ENCODE measurements at regions not wholly inside any gene's neighbourhood (a gene's known extent, or its start where the extent isn't known, plus 50 kb on each side); places are given as distances from the start of the nearest gene placed in this dataset.
A peak's percentile ranks its signal among the peaks of the same experiment; 100 is the strongest.

GRCh38 chr5:68431601-68432337 lies 216.2 kb downstream of the PIK3R1 start:
- no peak overlapping the region for H3K4me3 ChIP-seq (replicated peaks; ENCODE audit: low read depth, low read length)
- TF ChIP-seq, protein P1, sequence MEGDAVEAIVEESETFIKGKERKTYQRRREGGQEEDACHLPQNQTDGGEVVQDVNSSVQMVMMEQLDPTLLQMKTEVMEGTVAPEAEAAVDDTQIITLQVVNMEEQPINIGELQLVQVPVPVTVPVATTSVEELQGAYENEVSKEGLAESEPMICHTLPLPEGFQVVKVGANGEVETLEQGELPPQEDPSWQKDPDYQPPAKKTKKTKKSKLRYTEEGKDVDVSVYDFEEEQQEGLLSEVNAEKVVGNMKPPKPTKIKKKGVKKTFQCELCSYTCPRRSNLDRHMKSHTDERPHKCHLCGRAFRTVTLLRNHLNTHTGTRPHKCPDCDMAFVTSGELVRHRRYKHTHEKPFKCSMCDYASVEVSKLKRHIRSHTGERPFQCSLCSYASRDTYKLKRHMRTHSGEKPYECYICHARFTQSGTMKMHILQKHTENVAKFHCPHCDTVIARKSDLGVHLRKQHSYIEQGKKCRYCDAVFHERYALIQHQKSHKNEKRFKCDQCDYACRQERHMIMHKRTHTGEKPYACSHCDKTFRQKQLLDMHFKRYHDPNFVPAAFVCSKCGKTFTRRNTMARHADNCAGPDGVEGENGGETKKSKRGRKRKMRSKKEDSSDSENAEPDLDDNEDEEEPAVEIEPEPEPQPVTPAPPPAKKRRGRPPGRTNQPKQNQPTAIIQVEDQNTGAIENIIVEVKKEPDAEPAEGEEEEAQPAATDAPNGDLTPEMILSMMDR (IDR thresholded peaks at IDR 0.05; ENCODE audit: low read depth, low read length, missing control alignments) = no peak
- DNase-seq (ENCODE audit: extremely low read depth, low read depth) = no peak

GRCh38 chr5:68432682-68433081 lies 217.1 kb downstream of the PIK3R1 start:
- TF ChIP-seq, protein P1 (IDR thresholded peaks at IDR 0.05; ENCODE audit: low read depth, low read length, missing control alignments) = no peak
- no peak for DNase-seq (ENCODE audit: extremely low read depth, low read depth)
- no peak overlapping the region for H3K4me3 ChIP-seq (replicated peaks; ENCODE audit: low read depth, low read length)

- no peak for DNase-seq (ENCODE audit: extremely low read depth, low read depth)
- TF ChIP-seq, protein P1 (IDR thresholded peaks at IDR 0.05; ENCODE audit: low read depth, low read length, missing control alignments) = no peak
- no peak overlapping the region for H3K4me3 ChIP-seq (replicated peaks; ENCODE audit: low read depth, low read length)
Measured at GRCh38 chr5:68433526-68433922, 218.0 kb downstream of the PIK3R1 start.

- no peak overlapping the region for H3K4me3 ChIP-seq (replicated peaks; ENCODE audit: low read depth, low read length)
- TF ChIP-seq, protein P1 (IDR thresholded peaks at IDR 0.05; ENCODE audit: low read depth, low read length, missing control alignments) = no peak
- DNase-seq (ENCODE audit: extremely low read depth, low read depth) = peak; percentile 88
Measured at GRCh38 chr5:68433923-68434879, 218.6 kb downstream of the PIK3R1 start.

GRCh38 chr5:68435611-68436010 lies 220.1 kb downstream of the PIK3R1 start:
- DNase-seq (ENCODE audit: extremely low read depth, low read depth) = no peak
- TF ChIP-seq, protein P1 (IDR thresholded peaks at IDR 0.05; ENCODE audit: low read depth, low read length, missing control alignments) = no peak
- H3K4me3 ChIP-seq (replicated peaks; ENCODE audit: low read depth, low read length) = no peak overlapping the region

DNA sequence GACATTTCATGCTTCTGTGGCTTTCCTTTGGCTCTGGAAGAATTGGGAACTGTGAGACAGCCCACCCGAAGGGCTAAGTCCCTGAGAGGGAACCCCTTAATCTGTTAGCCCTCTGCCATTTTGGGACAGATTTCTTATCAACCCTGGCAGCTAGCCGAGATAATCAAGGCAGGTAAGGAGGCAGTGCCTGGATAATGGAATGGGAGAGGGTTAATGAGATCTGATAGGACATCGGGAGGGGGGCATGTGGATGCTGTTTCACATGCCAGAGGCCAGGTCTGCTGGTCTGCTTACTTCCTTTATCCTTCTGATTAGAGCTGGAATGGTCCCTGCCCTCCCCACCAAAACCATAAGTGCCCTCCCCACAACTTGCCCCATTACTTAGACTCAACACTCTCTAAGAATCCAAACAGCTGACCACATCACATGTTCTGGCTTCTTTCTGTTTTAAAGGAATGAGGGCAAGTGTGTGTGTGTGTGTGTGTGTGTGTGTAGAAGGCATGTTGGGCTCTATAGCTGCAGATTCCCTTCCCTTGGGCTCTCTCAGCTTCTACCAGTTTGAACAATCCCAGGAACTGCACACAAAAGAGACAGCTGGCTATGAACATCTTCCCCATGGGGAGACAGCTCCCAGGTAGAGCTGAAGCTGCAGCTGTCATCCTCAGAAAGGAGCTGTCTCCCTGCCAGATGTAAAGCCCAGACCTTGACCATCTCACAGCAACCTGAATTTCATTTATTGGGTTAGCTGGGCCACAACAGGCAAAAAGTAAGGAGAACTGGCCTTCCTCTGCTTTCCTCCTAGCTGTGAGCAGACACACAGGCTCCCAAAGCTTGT lies 221.3 kb downstream of the PIK3R1 start:
- H3K4me3 ChIP-seq (replicated peaks; ENCODE audit: low read depth, low read length) = no peak overlapping the region
- TF ChIP-seq, protein P1 (IDR thresholded peaks at IDR 0.05; ENCODE audit: low read depth, low read length, missing control alignments) = no peak
- no peak for DNase-seq (ENCODE audit: extremely low read depth, low read depth)

All from HFF-Myc (cell line).